ENCODE measurements at regions not wholly inside any gene's neighbourhood (a gene's known extent, or its start where the extent isn't known, plus 50 kb on each side); places are given as distances from the start of the nearest gene placed in this dataset.
"Not testable (repeated sequence)": the region's sequence is repeated elsewhere in the genome, so short reads cannot be mapped to it uniquely, and the experiment has no call there.

- in situ Hi-C loops (cut with HindIII; ENCODE audit: low sequenced_read_pairs): no loop called here
Observed at GRCh38 chr4:125573368-125573767, 258.6 kb downstream of the FAT4 start.

GRCh38 chr4:125573786-125574185, 259.0 kb downstream of the FAT4 start:
- in situ Hi-C loops (cut with HindIII; ENCODE audit: low sequenced_read_pairs): no loop called here

- in situ Hi-C loops (cut with HindIII; ENCODE audit: low sequenced_read_pairs): no loop called here
Observed at GRCh38 chr4:125582302-125582701, 267.5 kb downstream of the FAT4 start.

- in situ Hi-C loops (cut with HindIII; ENCODE audit: low sequenced_read_pairs): loop anchor here (5.0 kb wide), 1 partner anchor 52 kb away; no protein-coding TSS in a partner anchor
Observed at GRCh38 chr4:125590158-125590557, 275.4 kb downstream of the FAT4 start.

GRCh38 chr4:125591290-125591689, 276.5 kb downstream of the FAT4 start:
- in situ Hi-C loops (cut with HindIII; ENCODE audit: low sequenced_read_pairs): loop anchor here (5.0 kb wide), 1 partner anchor 51 kb away; no protein-coding TSS in a partner anchor

- in situ Hi-C loops (cut with HindIII; ENCODE audit: low sequenced_read_pairs): loop anchor here (5.0 kb wide), 1 partner anchor 48 kb away; no protein-coding TSS in a partner anchor
Observed at GRCh38 chr4:125594056-125594602, 279.4 kb downstream of the FAT4 start.

- in situ Hi-C loops (cut with HindIII; ENCODE audit: low sequenced_read_pairs): not testable (repeated sequence)
Observed at GRCh38 chr4:125605926-125606325, 291.2 kb downstream of the FAT4 start.

GRCh38 chr4:125620066-125620860, 305.5 kb downstream of the FAT4 start:
- in situ Hi-C loops (cut with HindIII; ENCODE audit: low sequenced_read_pairs): no loop called here

GRCh38 chr4:125624951-125625350, 310.2 kb downstream of the FAT4 start:
- in situ Hi-C loops (cut with HindIII; ENCODE audit: low sequenced_read_pairs): no loop called here

GRCh38 chr4:125626946-125627345, 312.2 kb downstream of the FAT4 start:
- in situ Hi-C loops (cut with HindIII; ENCODE audit: low sequenced_read_pairs): no loop called here

GRCh38 chr4:125639182-125639621, 324.4 kb downstream of the FAT4 start:
- in situ Hi-C loops (cut with HindIII; ENCODE audit: low sequenced_read_pairs): no loop called here

- in situ Hi-C loops (cut with HindIII; ENCODE audit: low sequenced_read_pairs): loop anchor here (5.0 kb wide), 1 partner anchor 49 kb away; no protein-coding TSS in a partner anchor
Observed at GRCh38 chr4:125641611-125642010, 326.9 kb downstream of the FAT4 start.

- in situ Hi-C loops (cut with HindIII; ENCODE audit: low sequenced_read_pairs): loop anchor here (5.0 kb wide), 1 partner anchor 50 kb away; no protein-coding TSS in a partner anchor
Observed at GRCh38 chr4:125642645-125643044, 327.9 kb downstream of the FAT4 start.

GRCh38 chr4:125649452-125649851, 334.7 kb downstream of the FAT4 start:
- in situ Hi-C loops (cut with HindIII; ENCODE audit: low sequenced_read_pairs): no loop called here

GRCh38 chr4:125650557-125650956, 335.8 kb downstream of the FAT4 start:
- in situ Hi-C loops (cut with HindIII; ENCODE audit: low sequenced_read_pairs): no loop called here

GRCh38 chr4:125651707-125652357, 337.1 kb downstream of the FAT4 start:
- in situ Hi-C loops (cut with HindIII; ENCODE audit: low sequenced_read_pairs): not testable (repeated sequence)

- in situ Hi-C loops (cut with HindIII; ENCODE audit: low sequenced_read_pairs): loop anchor here (5.0 kb wide), 1 partner anchor 44 kb away; no protein-coding TSS in a partner anchor
Observed at GRCh38 chr4:125658773-125659172, 344.0 kb downstream of the FAT4 start.

GRCh38 chr4:125663896-125664767, 349.4 kb downstream of the FAT4 start:
- in situ Hi-C loops (cut with HindIII; ENCODE audit: low sequenced_read_pairs): no loop called here

GRCh38 chr4:125666635-125667034, 351.9 kb downstream of the FAT4 start:
- in situ Hi-C loops (cut with HindIII; ENCODE audit: low sequenced_read_pairs): no loop called here

GRCh38 chr4:125676156-125676555, 361.4 kb downstream of the FAT4 start:
- in situ Hi-C loops (cut with HindIII; ENCODE audit: low sequenced_read_pairs): no loop called here

- in situ Hi-C loops (cut with HindIII; ENCODE audit: low sequenced_read_pairs): no loop called here
Observed at GRCh38 chr4:125676583-125676982, 361.8 kb downstream of the FAT4 start.

Measured in endothelial cell of hepatic sinusoid (primary cell).